PFSK-1 (cell line): ENCODE measurements at regions not wholly inside any gene's neighbourhood (a gene's known extent, or its start where the extent isn't known, plus 50 kb on each side); places are given as distances from the start of the nearest gene placed in this dataset.

Experiments
- FOXP2 ChIP-seq: optimal IDR thresholded peaks from 2 replicates; pipeline ENCODE3; 2011; ENCODE audit warnings: borderline replicate concordance, control low read depth, inconsistent platforms; ENCODE audit not compliant: insufficient read depth; ENCODE audit errors: extremely low read length, extremely low read depth
- POLR2AphosphoS5 ChIP-seq: IDR thresholded peaks from 2 replicates; pipeline ENCODE4 v1.6.1; 2012; ENCODE audit warnings: low read depth, mild to moderate bottlenecking, control low read depth, low read length, moderate library complexity
- SIN3A ChIP-seq: IDR thresholded peaks from 2 replicates; pipeline ENCODE4 v1.6.1; 2012; ENCODE audit warnings: mild to moderate bottlenecking, low read length, moderate library complexity, borderline replicate concordance; ENCODE audit not compliant: insufficient read depth
- TAF1 ChIP-seq: IDR thresholded peaks from 2 replicates; pipeline ENCODE4 v1.6.1; 2012; ENCODE audit warnings: low read length, control low read depth, borderline replicate concordance; ENCODE audit not compliant: insufficient read depth
- TF ChIP-seq, protein P1 (sequence below), 2 experiments: IDR thresholded peaks; 2 replicates each; pipeline versions ENCODE4 v1.6.1 to v1.8.0; 2011 to 2012; ENCODE audit warnings: low read depth in 2 of 2, low read length in 2 of 2, control low read depth in 1 of 2, inconsistent platforms in 1 of 2, mild to moderate bottlenecking in 1 of 2, moderate library complexity in 1 of 2; ENCODE audit not compliant: insufficient read depth in 1 of 2

- TF ChIP-seq, protein P1, sequence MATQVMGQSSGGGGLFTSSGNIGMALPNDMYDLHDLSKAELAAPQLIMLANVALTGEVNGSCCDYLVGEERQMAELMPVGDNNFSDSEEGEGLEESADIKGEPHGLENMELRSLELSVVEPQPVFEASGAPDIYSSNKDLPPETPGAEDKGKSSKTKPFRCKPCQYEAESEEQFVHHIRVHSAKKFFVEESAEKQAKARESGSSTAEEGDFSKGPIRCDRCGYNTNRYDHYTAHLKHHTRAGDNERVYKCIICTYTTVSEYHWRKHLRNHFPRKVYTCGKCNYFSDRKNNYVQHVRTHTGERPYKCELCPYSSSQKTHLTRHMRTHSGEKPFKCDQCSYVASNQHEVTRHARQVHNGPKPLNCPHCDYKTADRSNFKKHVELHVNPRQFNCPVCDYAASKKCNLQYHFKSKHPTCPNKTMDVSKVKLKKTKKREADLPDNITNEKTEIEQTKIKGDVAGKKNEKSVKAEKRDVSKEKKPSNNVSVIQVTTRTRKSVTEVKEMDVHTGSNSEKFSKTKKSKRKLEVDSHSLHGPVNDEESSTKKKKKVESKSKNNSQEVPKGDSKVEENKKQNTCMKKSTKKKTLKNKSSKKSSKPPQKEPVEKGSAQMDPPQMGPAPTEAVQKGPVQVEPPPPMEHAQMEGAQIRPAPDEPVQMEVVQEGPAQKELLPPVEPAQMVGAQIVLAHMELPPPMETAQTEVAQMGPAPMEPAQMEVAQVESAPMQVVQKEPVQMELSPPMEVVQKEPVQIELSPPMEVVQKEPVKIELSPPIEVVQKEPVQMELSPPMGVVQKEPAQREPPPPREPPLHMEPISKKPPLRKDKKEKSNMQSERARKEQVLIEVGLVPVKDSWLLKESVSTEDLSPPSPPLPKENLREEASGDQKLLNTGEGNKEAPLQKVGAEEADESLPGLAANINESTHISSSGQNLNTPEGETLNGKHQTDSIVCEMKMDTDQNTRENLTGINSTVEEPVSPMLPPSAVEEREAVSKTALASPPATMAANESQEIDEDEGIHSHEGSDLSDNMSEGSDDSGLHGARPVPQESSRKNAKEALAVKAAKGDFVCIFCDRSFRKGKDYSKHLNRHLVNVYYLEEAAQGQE (IDR thresholded peaks at IDR 0.05; ENCODE audit: insufficient read depth in 1 of 2, low read depth in 2 of 2, low read length in 2 of 2) = no peak
- TF ChIP-seq TAF1 (no peak), POLR2AphosphoS5 (no peak), SIN3A (no peak), FOXP2 (no peak)
Measured at GRCh38 chr5:17113174-17113958, 104.1 kb upstream of the BASP1 start.

GRCh38 chr5:17114233-17114632, 103.2 kb upstream of the BASP1 start:
- no peak for TF ChIP-seq SIN3A
- TF ChIP-seq, protein P1 (IDR thresholded peaks at IDR 0.05; ENCODE audit: insufficient read depth in 1 of 2, low read depth in 2 of 2, low read length in 2 of 2) = no peak
- TF ChIP-seq FOXP2 = no peak
- TF ChIP-seq POLR2AphosphoS5 = no peak
- no peak for TF ChIP-seq TAF1

DNA sequence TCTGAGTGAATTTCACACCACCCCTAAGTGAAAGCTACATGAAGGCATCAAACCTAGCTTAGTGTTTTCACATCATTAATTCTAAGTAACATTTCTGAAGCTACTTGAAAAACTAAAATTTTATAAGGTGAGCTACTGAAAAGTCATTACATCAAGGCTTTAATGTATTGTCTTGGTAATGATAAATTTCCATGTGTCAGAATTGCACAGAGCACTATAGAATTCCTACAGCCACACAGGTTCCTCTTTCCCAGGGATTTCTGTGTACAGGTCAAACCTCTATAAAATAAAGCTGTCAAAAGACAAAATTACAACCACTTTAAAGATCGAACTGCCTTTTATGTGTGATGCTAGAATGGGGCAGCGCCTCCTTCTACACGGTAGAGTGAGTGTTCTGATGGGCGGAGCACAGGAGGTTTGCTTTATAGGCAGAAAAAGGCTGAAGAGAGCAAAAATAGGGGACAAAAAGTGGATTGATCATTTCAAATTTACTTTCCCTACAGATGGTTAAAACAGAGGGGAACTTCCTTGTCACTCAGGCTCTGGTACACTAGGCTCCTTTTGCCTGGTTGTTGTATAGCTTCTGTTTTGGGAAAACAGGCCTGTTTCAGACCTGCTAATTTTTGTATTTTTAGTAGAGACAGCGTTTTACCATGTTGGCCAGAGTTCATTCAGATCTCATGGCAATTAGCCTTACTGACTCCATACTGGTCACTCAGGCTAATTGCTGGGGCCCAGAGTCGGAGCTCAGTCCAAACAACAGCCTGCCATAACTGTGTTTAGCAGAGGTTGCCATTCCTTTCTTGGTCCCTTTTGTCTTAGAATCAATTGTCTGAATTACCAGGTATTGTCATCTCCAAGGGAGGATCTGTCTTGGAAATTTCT, 102.5 kb upstream of the BASP1 start:
- TF ChIP-seq TAF1 = no peak
- TF ChIP-seq FOXP2 = no peak
- TF ChIP-seq SIN3A = no peak
- no peak for TF ChIP-seq POLR2AphosphoS5
- TF ChIP-seq, protein P1 (IDR thresholded peaks at IDR 0.05; ENCODE audit: insufficient read depth in 1 of 2, low read depth in 2 of 2, low read length in 2 of 2) = no peak

DNA sequence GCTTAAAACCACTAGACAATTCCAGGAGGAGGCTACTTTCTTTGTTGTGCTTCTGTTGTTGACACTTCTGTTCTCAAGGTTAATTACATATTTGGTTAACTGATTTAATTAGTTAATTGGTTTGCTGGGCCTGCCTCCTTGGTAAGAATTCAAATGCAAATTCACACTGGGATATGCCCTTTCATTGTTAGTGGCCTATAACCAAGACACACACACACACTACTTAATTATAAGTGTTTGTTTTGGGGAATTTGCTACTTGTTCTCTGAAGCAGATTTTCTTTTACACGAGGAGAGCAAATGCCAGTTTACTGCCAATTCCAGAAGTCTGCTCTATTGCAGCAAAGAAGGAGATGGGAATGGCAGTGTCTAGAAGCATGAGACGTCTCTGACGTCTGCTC, 101.6 kb upstream of the BASP1 start:
- TF ChIP-seq FOXP2 (no peak), TAF1 (no peak), SIN3A (no peak), POLR2AphosphoS5 (no peak)
- TF ChIP-seq, protein P1 (IDR thresholded peaks at IDR 0.05; ENCODE audit: insufficient read depth in 1 of 2, low read depth in 2 of 2, low read length in 2 of 2) = no peak
